K562 (cell line): ENCODE measurements at regions not wholly inside any gene's neighbourhood (a gene's known extent, or its start where the extent isn't known, plus 50 kb on each side); places are given as distances from the start of the nearest gene placed in this dataset.

Experiments
- ATAC-seq: fragments of 200-7000 bp; cut with Tn5 transposase; 3 replicates; pipeline ENCODE4 v1.9.1; 2020; ENCODE audit warnings: moderate library complexity
- BruUV-seq: library from RNA; stranded (reverse); fragments of 400-500 nt; replicated peaks from 2 replicates; lab custom pipeline; 2021; lab: Mats Ljungman, UMichigan
- CTCF ChIA-PET: fragments of 300-600 bp; formaldehyde crosslinking; extraction: SDS; loops from one replicate; lab custom pipeline; 2021; ENCODE audit warnings: low intra/inter-chr PET ratio; lab: Yijun Ruan, JAX
- POLR2A ChIA-PET: fragments of 300-600, 350-650 bp; sonication (Branson Sonifier 250); formaldehyde crosslinking; extraction: SDS; loops from one replicate; lab custom pipeline; 2021; ENCODE audit warnings: antibody characterized with exemption, inconsistent platforms; lab: Yijun Ruan, JAX
- DNase-seq, 4 experiments: peaks; one replicate each; pipeline versions ENCODE4 v3.0.0 to v3.0.0-alpha.2; 2011 to 2018; ENCODE audit warnings: low spot score in 3 of 4, mixed read lengths in 3 of 4; ENCODE audit errors: extremely low read depth in 1 of 4
- FAIRE-seq: peaks from 2 replicates; lab custom pipeline; 2011; peaks lifted over from hg19 to GRCh38; lab: Jason Lieb, UNC
- H2AFZ ChIP-seq: 2 replicates; pipeline ENCODE4 v1.6.0; 2011; ENCODE audit warnings: low read depth, low read length, control low read depth, inconsistent platforms
- H3K27ac ChIP-seq: fragments of 200-600 bp; 3 replicates; pipeline ENCODE4 v1.8.0; 2011; ENCODE audit warnings: low read depth, mild to moderate bottlenecking, control low read depth, inconsistent platforms, low read length, moderate library complexity, mixed read lengths; ENCODE audit errors: extremely low read depth
- H3K27me3 ChIP-seq, 2 experiments: fragments of 300-600 bp in 1 of 2; 2 replicates in 1 of 2; 3 replicates in 1 of 2; pipeline versions ENCODE4 v1.6.0 to v1.8.0; 2011; ENCODE audit warnings: inconsistent platforms in 2 of 2, low read length in 2 of 2, mild to moderate bottlenecking in 1 of 2, mixed read lengths in 1 of 2, moderate library complexity in 1 of 2; ENCODE audit not compliant: control insufficient read depth in 2 of 2, insufficient read depth in 2 of 2
- H3K36me3 ChIP-seq: fragments of 300-600 bp; 3 replicates; pipeline ENCODE4 v1.8.0; 2011; ENCODE audit warnings: mild to moderate bottlenecking, low read length, inconsistent platforms; ENCODE audit not compliant: control insufficient read depth, insufficient read depth
- H3K4me1 ChIP-seq, 2 experiments: fragments of 200-600 bp in 1 of 2; replicated peaks in 1 of 2; 2 replicates in 1 of 2; 3 replicates in 1 of 2; pipeline versions ENCODE4 v1.5.1 to v1.8.0; 2011; ENCODE audit warnings: inconsistent platforms in 2 of 2, low read length in 2 of 2, mild to moderate bottlenecking in 1 of 2, mixed read lengths in 1 of 2, moderate library complexity in 1 of 2; ENCODE audit not compliant: control insufficient read depth in 2 of 2, insufficient read depth in 2 of 2
- H3K4me2 ChIP-seq: 2 replicates; pipeline ENCODE4 v1.6.1; 2011; ENCODE audit warnings: low read length, control low read depth, inconsistent platforms, mixed read lengths; ENCODE audit not compliant: insufficient read depth
- H3K4me3 ChIP-seq: fragments of 200-600 bp; sonication (generic), shearing (Covaris generic); 2 replicates; pipeline ENCODE4 v1.5.1; 2016; ENCODE audit warnings: control low read depth, inconsistent platforms
- H3K79me2 ChIP-seq: fragments of 200-600 bp; 3 replicates; pipeline ENCODE4 v1.8.0; 2011; ENCODE audit warnings: low read length, inconsistent platforms; ENCODE audit not compliant: control insufficient read depth, insufficient read depth
- H3K9ac ChIP-seq, 2 experiments: 2 replicates each; pipeline versions ENCODE4 v1.6.0 to v1.6.1; 2011; ENCODE audit warnings: low read depth in 2 of 2, low read length in 2 of 2, control low read depth in 1 of 2, inconsistent platforms in 1 of 2, mild to moderate bottlenecking in 1 of 2, mixed read lengths in 1 of 2; ENCODE audit not compliant: insufficient read depth in 1 of 2
- H3K9me1 ChIP-seq: one replicate; pipeline ENCODE4 v1.6.0; 2011; ENCODE audit warnings: inconsistent platforms, mild to moderate bottlenecking, low read length, moderate library complexity; ENCODE audit not compliant: control insufficient read depth, insufficient read depth
- H3K9me3 ChIP-seq: replicated peaks from 2 replicates; pipeline ENCODE4 v1.5.1; 2011; ENCODE audit warnings: low read depth, low read length, inconsistent platforms; ENCODE audit not compliant: control insufficient read depth, insufficient read depth
- H4K20me1 ChIP-seq: replicated peaks from 2 replicates; pipeline ENCODE4 v1.6.1; 2011; ENCODE audit warnings: low read length, inconsistent platforms, mixed read lengths; ENCODE audit not compliant: control insufficient read depth, insufficient read depth
- BACH1 ChIP-seq: fragments of 200-800 bp; sonication (Bioruptor generic); IDR thresholded peaks from 2 replicates; pipeline ENCODE4 v1.6.1; 2016; ENCODE audit warnings: missing genetic modification characterization, missing compliant biosample characterization
- CCAR2 ChIP-seq: fragments of 200-400 bp; formaldehyde crosslinking; IDR thresholded peaks from 2 replicates; pipeline ENCODE4 v1.6.1; 2017; ENCODE audit warnings: mild to moderate bottlenecking, low read depth, low read length
- ILK ChIP-seq: fragments of 450-650 bp; IDR thresholded peaks from 2 replicates; pipeline ENCODE4 v1.6.1; 2016; ENCODE audit warnings: missing genetic modification characterization, low read depth, mild to moderate bottlenecking, missing compliant biosample characterization, moderate library complexity, borderline replicate concordance
- REST ChIP-seq, 2 experiments: fragments of 450-650 bp; formaldehyde crosslinking in 1 of 2; IDR thresholded peaks; 2 replicates each; pipeline versions ENCODE4 v1.4.0 to v1.6.1; 2014 to 2020; ENCODE audit warnings: mild to moderate bottlenecking in 2 of 2, borderline replicate concordance in 1 of 2, low read depth in 1 of 2
- SNIP1 ChIP-seq: fragments of 450-650 bp; IDR thresholded peaks from 2 replicates; pipeline ENCODE4 v1.7.1; 2017; ENCODE audit warnings: low read depth, mild to moderate bottlenecking
- ZNF212 ChIP-seq: fragments of 450-650 bp; formaldehyde crosslinking; IDR thresholded peaks from 2 replicates; pipeline ENCODE4 v1.4.0; 2020; ENCODE audit warnings: mild to moderate bottlenecking
- ZNF282 ChIP-seq: sonication (generic); formaldehyde crosslinking; IDR thresholded peaks from 2 replicates; pipeline ENCODE4 v1.8.1; 2023; ENCODE audit warnings: missing genetic modification reagents
- ZNF512 ChIP-seq: IDR thresholded peaks from 2 replicates; pipeline ENCODE4 v1.6.1; 2016; ENCODE audit warnings: missing genetic modification characterization, missing compliant biosample characterization
- ZNF592 ChIP-seq: fragments of 450-650 bp; IDR thresholded peaks from 2 replicates; pipeline ENCODE4 v1.6.1; 2017; ENCODE audit warnings: antibody characterized with exemption, mild to moderate bottlenecking
- in situ Hi-C: fragments of 300-500 bp; cut with MboI; formaldehyde crosslinking; loops from 4 replicates; pipeline ENCODE4 v1.15.0; 2018; ENCODE audit warnings: inconsistent platforms, mixed read lengths
- intact Hi-C: fragments of 100-400 bp; cut with micrococcal nuclease; formaldehyde crosslinking; loops from 2 replicates; pipeline ENCODE4 v1.14.2; 2022

GRCh38 chr4:33825685-33826084 lies 2418.6 kb downstream of the ARAP2 start:
- ChIA-PET POLR2A (no interaction called here), CTCF (no interaction called here)
- Histone ChIP-seq H3K79me2 (no peaks in the 10 kb centered on the region), H3K9me3 (no peaks in the 10 kb centered on the region; the same call in 1 of the 2 replicates), H2AFZ (no peak overlapping the region), H3K4me3 (no peak overlapping the region), H3K27me3 (no peaks in the 10 kb centered on the region), H3K9ac (no peak overlapping the region), H3K27ac (no peak overlapping the region), H3K4me1 (no peaks in the 10 kb centered on the region), H3K36me3 (no peaks in the 10 kb centered on the region), H3K9me1 (no peaks in the 10 kb centered on the region), H4K20me1 (no peaks in the 10 kb centered on the region), H3K4me2 (no peak overlapping the region)
- FAIRE-seq (no peak), ATAC-seq (no peak), DNase-seq (no peak)
- no TSS peak for BruUV-seq
- intact Hi-C loops: no loop called here
- in situ Hi-C loops: no loop called here
- TF ChIP-seq ZNF212 (CRISPR knock-in tag) (no peak), ZNF512 (tag) (no peak), REST (IDR thresholded peaks at IDR 0.05; ENCODE audit: borderline replicate concordance) (no peak), REST (CRISPR knock-in tag; IDR thresholded peaks at IDR 0.05; ENCODE audit: low read depth) (no peak), ZNF592 (no peak), SNIP1 (no peak), CCAR2 (no peak), ILK (tag) (no peak), ZNF282 (CRISPR knock-in tag) (no peak), BACH1 (no peak)
